ENCODE measurements at regions not wholly inside any gene's neighbourhood (a gene's known extent, or its start where the extent isn't known, plus 50 kb on each side); places are given as distances from the start of the nearest gene placed in this dataset.

DNA sequence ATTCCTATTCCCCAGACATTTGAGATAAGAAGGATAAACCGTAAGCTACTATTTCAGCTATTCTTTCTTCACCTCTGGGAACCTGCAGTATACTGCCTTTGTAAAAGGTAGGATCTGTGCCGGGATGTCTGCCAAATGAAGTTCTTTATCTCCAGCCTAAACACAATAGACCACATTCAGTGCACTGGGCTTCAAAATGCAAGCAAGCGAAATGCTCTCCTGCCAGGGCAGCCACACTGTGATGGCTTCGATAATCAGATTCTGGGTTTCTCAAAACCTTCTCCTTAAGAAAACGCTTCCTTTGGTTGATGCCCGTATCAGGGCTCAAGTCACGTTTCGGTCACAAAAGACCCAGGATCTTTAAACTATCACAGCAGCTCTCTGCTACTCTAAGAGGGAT is 299.5 kb upstream of the B3GAT1 start:
- Mint-ChIP-seq H3K4me1 (no peaks in the 10 kb centered on the region), H3K27ac (no peak overlapping the region), H3K27me3 (peaks cover 8% of the 10 kb centered on the region), H3K36me3 (no peaks in the 10 kb centered on the region), H3K9me3 (no peaks in the 10 kb centered on the region), H3K4me3 (no peak overlapping the region)
- ATAC-seq, result no peak

DNA sequence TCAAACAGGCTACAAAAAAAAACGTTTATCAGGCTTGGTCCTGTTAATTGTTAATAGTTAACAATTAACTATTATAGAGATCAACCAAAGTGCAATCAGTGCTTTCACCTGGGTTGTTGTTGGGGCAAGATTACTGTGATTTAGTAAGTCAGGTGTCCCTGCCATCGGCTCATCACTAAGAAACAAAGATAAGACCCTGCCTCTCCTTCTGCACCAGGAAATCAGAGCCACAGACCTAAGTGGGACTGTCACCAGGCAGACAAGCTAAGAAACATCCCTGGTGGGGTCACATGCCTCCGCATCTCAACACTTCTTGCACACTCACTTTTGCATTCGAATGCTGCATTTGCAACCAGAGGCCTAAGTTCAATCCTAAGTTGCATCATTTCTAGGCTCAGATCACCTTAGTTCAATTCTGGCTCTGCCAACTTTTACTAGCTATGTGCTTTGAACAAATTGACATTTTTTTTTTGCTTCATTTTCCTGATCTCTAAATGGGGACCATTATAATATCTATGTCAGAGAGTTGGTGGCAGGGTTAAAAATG is 298.9 kb upstream of the B3GAT1 start:
- Mint-ChIP-seq H3K9me3 (no peaks in the 10 kb centered on the region), H3K4me1 (no peaks in the 10 kb centered on the region), H3K27me3 (peaks cover 2% of the 10 kb centered on the region), H3K27ac (no peak overlapping the region), H3K36me3 (no peaks in the 10 kb centered on the region), H3K4me3 (no peak overlapping the region)
- ATAC-seq, result no peak

DNA sequence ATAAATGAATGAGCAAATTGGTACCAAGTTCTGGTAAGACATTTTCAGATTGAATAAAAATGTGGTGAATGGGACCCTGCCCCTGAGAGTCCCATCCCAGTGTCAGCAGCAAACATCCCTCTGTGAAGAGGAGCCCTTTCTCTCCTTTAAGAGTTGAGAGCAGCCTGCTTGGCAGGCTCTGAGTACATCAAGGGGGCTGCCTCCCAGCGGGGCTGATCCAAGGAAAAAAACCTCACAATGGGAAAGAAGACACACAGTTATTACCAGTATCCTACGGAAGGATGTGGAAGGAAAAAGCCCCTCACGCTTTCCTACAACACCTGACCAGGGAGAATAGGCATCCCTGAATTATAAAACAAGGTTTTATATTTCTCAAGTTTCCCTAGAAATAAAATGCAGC is 293.8 kb upstream of the B3GAT1 start:
- ATAC-seq, result no peak
- H3K4me3 Mint-ChIP-seq, result no peak overlapping the region
- peaks cover 11% of the 10 kb centered on the region for H3K27me3 Mint-ChIP-seq

GRCh38 chr11:134702827-134703226 is 290.8 kb upstream of the B3GAT1 start:
- Mint-ChIP-seq H3K36me3 (no peaks in the 10 kb centered on the region), H3K4me3 (no peak overlapping the region), H3K4me1 (no peaks in the 10 kb centered on the region), H3K27ac (no peak overlapping the region), H3K9me3 (no peaks in the 10 kb centered on the region), H3K27me3 (peaks cover 27% of the 10 kb centered on the region)
- ATAC-seq, result no peak

More for the DNA sequence above, 293.8 kb upstream of the B3GAT1 start:
- Mint-ChIP-seq H3K9me3 (no peaks in the 10 kb centered on the region), H3K36me3 (no peaks in the 10 kb centered on the region), H3K4me1 (no peaks in the 10 kb centered on the region), H3K27ac (no peak overlapping the region)

- no peaks in the 10 kb centered on the region for H3K9me3 Mint-ChIP-seq
- H3K36me3 Mint-ChIP-seq, result no peaks in the 10 kb centered on the region
- H3K27me3 Mint-ChIP-seq, result peaks cover 27% of the 10 kb centered on the region
- H3K4me1 Mint-ChIP-seq, result no peaks in the 10 kb centered on the region
- H3K27ac Mint-ChIP-seq, result no peak overlapping the region
- H3K4me3 Mint-ChIP-seq, result no peak overlapping the region
- no peak for ATAC-seq
Observed at GRCh38 chr11:134701564-134702165, 289.6 kb upstream of the B3GAT1 start.

- ATAC-seq, result no peak
- Mint-ChIP-seq H3K27me3 (peaks cover 27% of the 10 kb centered on the region), H3K4me3 (no peak overlapping the region), H3K36me3 (no peaks in the 10 kb centered on the region), H3K4me1 (no peaks in the 10 kb centered on the region), H3K9me3 (no peaks in the 10 kb centered on the region), H3K27ac (no peak overlapping the region)
Observed at GRCh38 chr11:134700101-134700640, 288.1 kb upstream of the B3GAT1 start.

DNA sequence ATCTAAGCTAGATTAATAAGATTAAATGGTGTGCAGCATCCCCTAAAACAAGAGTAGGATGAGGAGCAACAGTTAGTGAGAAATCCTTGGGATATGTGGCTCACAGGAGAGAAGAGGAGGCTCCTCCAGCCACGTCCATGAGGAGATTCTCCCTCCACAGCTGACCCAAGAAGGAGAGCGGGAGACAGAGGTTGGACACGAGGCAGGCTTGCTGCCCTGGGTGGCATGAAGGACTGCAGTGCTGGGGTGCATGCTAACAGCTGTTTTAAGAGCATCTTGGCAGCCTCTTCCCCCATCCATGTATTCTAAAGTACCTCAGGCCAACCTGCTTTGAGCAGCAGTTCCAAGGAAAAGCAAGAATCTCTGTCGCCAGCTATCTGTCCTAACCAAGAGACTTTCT is 284.4 kb upstream of the B3GAT1 start:
- H3K36me3 Mint-ChIP-seq, result no peaks in the 10 kb centered on the region
- no peak overlapping the region for H3K4me3 Mint-ChIP-seq
- no peaks in the 10 kb centered on the region for H3K9me3 Mint-ChIP-seq
- H3K27me3 Mint-ChIP-seq, result peaks cover 28% of the 10 kb centered on the region
- H3K4me1 Mint-ChIP-seq, result no peaks in the 10 kb centered on the region
- no peak for ATAC-seq
- no peak overlapping the region for H3K27ac Mint-ChIP-seq

- Mint-ChIP-seq H3K27me3 (peaks cover 31% of the 10 kb centered on the region), H3K27ac (no peak overlapping the region), H3K9me3 (no peaks in the 10 kb centered on the region), H3K4me1 (no peaks in the 10 kb centered on the region), H3K36me3 (no peaks in the 10 kb centered on the region), H3K4me3 (no peak overlapping the region)
- no peak for ATAC-seq
Observed at GRCh38 chr11:134691985-134692384, 279.9 kb upstream of the B3GAT1 start.

DNA sequence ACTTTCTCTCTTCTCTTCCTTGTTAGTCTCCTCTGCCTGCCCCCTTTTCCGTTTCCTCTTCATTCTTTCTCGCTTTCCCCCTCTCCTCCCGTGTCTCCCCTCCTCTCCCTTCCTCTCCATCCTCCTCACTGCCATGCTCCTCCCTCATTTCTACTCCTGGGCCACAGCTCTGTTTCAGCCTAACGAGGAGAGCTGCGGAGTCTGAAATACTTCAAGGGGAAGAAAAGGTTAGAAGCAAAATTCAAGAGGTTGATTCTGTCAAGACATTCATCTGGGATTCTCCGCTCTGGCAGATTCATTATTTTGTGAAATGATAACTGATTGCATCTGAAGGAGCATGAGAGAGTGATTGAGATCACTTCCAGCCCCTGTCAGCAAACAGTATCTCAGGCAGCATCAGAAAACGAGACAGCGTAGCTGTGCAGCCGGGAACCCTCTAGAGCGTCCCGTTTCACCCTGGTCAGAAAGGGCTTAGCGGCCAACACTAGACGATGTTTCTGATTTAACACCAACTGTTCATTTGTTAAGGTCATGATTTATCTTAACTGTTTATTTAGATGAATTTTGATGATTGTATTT is 279.3 kb upstream of the B3GAT1 start:
- Mint-ChIP-seq H3K36me3 (no peaks in the 10 kb centered on the region), H3K9me3 (no peaks in the 10 kb centered on the region), H3K27me3 (peaks cover 31% of the 10 kb centered on the region), H3K4me1 (no peaks in the 10 kb centered on the region), H3K4me3 (no peak overlapping the region), H3K27ac (no peak overlapping the region)
- ATAC-seq, result no peak

DNA sequence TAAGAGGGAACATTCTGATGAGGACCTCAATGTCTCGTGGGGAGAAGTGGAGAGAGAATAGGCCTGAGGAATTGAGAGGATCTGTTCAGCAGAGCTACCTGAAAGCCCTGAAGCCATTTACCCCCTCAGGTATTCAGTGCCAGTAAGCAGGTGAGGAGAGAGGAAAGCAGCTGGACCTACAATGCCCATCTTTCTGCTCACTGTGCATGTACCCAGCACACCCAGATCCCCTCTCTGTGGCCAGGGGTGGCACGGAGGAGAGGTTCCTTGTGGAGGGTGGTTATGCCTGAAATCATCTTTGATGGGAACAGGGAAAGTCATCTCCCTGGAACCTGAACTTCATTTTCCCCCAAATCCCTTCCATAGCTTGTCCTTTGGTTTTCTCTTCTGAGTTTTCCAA is 277.8 kb upstream of the B3GAT1 start:
- Mint-ChIP-seq H3K27ac (no peak overlapping the region), H3K9me3 (no peaks in the 10 kb centered on the region), H3K27me3 (peaks cover 31% of the 10 kb centered on the region), H3K4me3 (no peak overlapping the region), H3K4me1 (no peaks in the 10 kb centered on the region), H3K36me3 (no peaks in the 10 kb centered on the region)
- no peak for ATAC-seq

DNA sequence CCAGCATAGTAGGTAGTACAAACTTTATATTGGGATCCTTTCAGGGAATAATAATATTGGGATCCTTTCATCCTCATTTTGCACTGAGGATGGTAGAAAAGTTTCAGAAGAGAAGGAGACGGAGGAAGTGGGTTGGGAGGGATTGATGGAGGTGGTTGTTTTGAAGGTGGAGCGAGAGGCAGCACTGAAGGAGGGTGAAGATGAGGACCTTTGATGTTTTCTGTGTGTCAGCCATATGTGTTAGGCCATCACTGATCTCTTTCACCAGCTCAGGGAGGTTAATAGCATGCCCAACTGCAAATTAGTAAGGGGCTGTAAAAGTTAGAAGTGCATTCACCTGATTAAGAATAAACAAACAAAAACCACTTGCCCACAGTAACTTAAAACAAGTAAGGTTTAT is 275.5 kb upstream of the B3GAT1 start:
- Mint-ChIP-seq H3K9me3 (no peaks in the 10 kb centered on the region), H3K4me3 (no peak overlapping the region), H3K27ac (no peak overlapping the region), H3K4me1 (no peaks in the 10 kb centered on the region), H3K36me3 (no peaks in the 10 kb centered on the region), H3K27me3 (peaks cover 31% of the 10 kb centered on the region)
- ATAC-seq, result no peak

- peaks cover 35% of the 10 kb centered on the region for H3K27me3 Mint-ChIP-seq
- no peaks in the 10 kb centered on the region for H3K4me1 Mint-ChIP-seq
- no peaks in the 10 kb centered on the region for H3K36me3 Mint-ChIP-seq
- H3K4me3 Mint-ChIP-seq, result no peak overlapping the region
- ATAC-seq, result no peak
- no peaks in the 10 kb centered on the region for H3K9me3 Mint-ChIP-seq
- H3K27ac Mint-ChIP-seq, result no peak overlapping the region
Observed at GRCh38 chr11:134686460-134687061, 274.5 kb upstream of the B3GAT1 start.

DNA sequence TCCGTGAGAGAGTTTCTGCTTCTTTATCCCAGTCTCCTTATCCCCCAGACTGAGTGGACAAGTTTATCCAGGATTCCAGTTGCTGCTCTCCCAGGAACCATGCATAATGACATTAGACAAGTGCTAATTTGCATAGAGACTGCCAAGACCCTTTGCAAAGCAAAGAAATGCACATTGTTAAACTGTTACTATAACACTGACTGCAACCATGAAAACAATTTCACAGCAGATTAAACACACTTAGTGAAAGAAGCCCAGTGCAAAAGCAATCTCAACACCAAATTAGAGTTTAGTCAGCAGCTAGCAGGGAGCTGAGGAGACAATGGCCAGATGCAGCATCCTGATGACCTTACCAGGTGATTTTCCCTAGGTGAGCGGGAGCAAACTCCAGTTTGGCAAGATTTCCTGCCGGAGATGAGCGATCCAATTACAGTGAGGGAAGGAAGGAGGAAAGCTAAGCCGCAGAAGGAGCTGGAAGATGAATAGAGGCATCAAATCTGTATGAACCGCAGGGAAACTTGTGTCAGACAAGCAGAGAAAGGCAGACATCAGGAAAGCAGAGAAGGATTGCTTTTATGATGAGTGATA is 273.8 kb upstream of the B3GAT1 start:
- no peak overlapping the region for H3K27ac Mint-ChIP-seq
- H3K27me3 Mint-ChIP-seq, result peaks cover 28% of the 10 kb centered on the region
- H3K36me3 Mint-ChIP-seq, result no peaks in the 10 kb centered on the region
- no peaks in the 10 kb centered on the region for H3K4me1 Mint-ChIP-seq
- no peaks in the 10 kb centered on the region for H3K9me3 Mint-ChIP-seq
- no peak for ATAC-seq
- no peak overlapping the region for H3K4me3 Mint-ChIP-seq

DNA sequence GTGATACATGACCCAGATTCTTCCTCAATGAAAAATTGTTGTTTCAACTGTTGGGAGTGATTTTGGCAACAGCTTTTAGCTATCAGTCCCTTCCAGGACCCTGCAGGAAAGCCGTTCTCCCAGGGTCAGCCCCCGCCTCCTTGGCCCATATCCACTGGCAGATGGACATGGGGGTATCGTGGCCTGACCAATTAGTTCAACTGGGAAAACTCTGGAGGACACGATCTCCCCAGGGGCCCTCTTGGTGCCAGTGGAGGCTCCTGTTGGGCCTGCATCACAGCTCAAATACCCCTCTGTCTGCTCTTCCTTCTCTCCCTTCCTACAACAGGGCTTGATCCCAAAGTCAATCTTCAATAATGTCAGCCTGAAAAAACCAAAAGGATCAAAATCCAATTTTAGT is 272.5 kb upstream of the B3GAT1 start:
- peaks cover 20% of the 10 kb centered on the region for H3K27me3 Mint-ChIP-seq
- no peaks in the 10 kb centered on the region for H3K36me3 Mint-ChIP-seq
- no peak overlapping the region for H3K4me3 Mint-ChIP-seq
- H3K9me3 Mint-ChIP-seq, result no peaks in the 10 kb centered on the region
- no peaks in the 10 kb centered on the region for H3K4me1 Mint-ChIP-seq
- no peak overlapping the region for H3K27ac Mint-ChIP-seq
- ATAC-seq, result no peak

- H3K4me1 Mint-ChIP-seq, result no peaks in the 10 kb centered on the region
- H3K4me3 Mint-ChIP-seq, result no peak overlapping the region
- peak; percentile 24 for ATAC-seq
- H3K36me3 Mint-ChIP-seq, result no peaks in the 10 kb centered on the region
- peaks cover 13% of the 10 kb centered on the region for H3K27me3 Mint-ChIP-seq
- H3K9me3 Mint-ChIP-seq, result no peaks in the 10 kb centered on the region
- no peak overlapping the region for H3K27ac Mint-ChIP-seq
Observed at GRCh38 chr11:134683860-134684259, 271.8 kb upstream of the B3GAT1 start.

Data from stimulated activated memory B cell treated with anti-CD40 and anti-IgM and Interleukin-4, amounts not matched to agents 10 μg/mL and 1 μg/mL and 100 μg/mL, for 72 hours (primary cell).